Heart left ventricle (tissue), 13 donors: ENCODE measurements at regions not wholly inside any gene's neighbourhood (a gene's known extent, or its start where the extent isn't known, plus 50 kb on each side); places are given as distances from the start of the nearest gene placed in this dataset.

ENCODE experiments used
- CTCF ChIP-seq, 12 donors: fragments of 200-600 bp; sonication (generic) in 4 of 12; IDR thresholded peaks; one replicate each; pipeline versions ENCODE4 v1.5.0 to v1.8.0; 2018 to 2022; ENCODE audit warnings: antibody characterized with exemption in 12 of 12, mild to moderate bottlenecking in 5 of 12
- POLR2A ChIP-seq, 2 donors: fragments of 450-650 bp; IDR thresholded peaks; one replicate each; pipeline ENCODE4 v1.6.1; 2017; ENCODE audit warnings: antibody characterized with exemption in 2 of 2, mild to moderate bottlenecking in 2 of 2, moderate library complexity in 2 of 2
- donor health status: ischemic (EF 13 %, LVEDD 7.1; RV severe dilation, severe dysfunction).
- donor health status: DM: no; HTN: yes; CAD: no.
- donor health status: DM: no; HTN: no; CAD: no.
- donor health status: ischemic (EF 25% LVEDD 6.9; RV normal size, moderate dysfunction).
- donor health status: ischemic (EF 25% LVEDD 5.7; RV mildly dilated, moderate dysfunction).
- donor health status: ischemic (EF 35%, LVEDD 5.7; RV mildly dilated, moderate dysfunction).
- donor health status: nonischemic (EF 11% LVEDD 7.7; RV severe dilation, severe dysfunction).
- donor health status: DM: yes; HTN: yes; CAD: no.
- donor health status: PGD.
- donor health status: ischemic (EF 29% LVEDD 5.4; RV normal size, mild dysfunction).
- donor health status: nonischemic (EF 23%, LVEDD 6.1; RV moderate dilation, normal function).

DNA sequence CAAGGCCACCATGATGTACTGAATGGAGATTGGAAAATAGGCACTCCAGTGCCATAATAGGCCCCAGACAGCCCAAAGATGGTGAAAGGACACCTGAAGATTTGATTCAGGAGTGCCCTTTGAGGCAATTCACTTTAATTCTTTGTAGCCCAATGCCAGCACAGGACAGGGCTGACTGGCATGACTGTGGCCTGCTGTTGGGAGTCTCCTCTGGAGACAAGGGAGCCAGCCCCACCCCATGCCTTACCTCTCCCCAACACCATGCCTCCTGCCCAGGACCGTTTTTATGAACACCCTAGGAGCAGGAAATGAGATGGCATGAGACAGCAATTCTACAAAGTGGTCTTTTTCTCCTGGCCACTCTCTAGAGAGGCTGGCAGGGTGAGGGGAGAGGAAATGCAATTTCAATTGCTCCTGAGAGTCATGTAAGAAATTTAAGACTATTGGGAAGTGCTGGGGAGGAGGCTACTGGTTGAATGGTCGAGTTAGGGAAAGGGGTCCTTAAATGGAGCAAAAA, 94.2 kb upstream of the MAMLD1 start:
- TF ChIP-seq CTCF (IDR thresholded peaks at IDR 0.05) (no peak), POLR2A (IDR thresholded peaks at IDR 0.05) (no peak)
